Stomach (tissue), 8 donors: ENCODE measurements at regions not wholly inside any gene's neighbourhood (a gene's known extent, or its start where the extent isn't known, plus 50 kb on each side); places are given as distances from the start of the nearest gene placed in this dataset.
A peak's percentile ranks its signal among the peaks of the same experiment; 100 is the strongest.

Experiments
- DNase-seq, 2 donors: peaks; one replicate each; pipeline versions ENCODE4 v3.0.0 to v3.0.0-alpha.2; 2013 to 2019
- H3K27ac ChIP-seq, 5 donors: fragments of 200-600 bp in 4 of 5; sonication (generic) in 4 of 5; one replicate each; pipeline ENCODE4 v1.5.1; 2013 to 2019; ENCODE audit warnings: mild to moderate bottlenecking in 1 of 5, moderate library complexity in 1 of 5
- H3K27me3 ChIP-seq, 3 donors: fragments of 200-600 bp; sonication (generic); one replicate each; pipeline ENCODE4 v1.5.1; 2017 to 2019; ENCODE audit warnings: mixed run types in 1 of 3
- H3K36me3 ChIP-seq, 4 donors: fragments of 200-600 bp; sonication (generic); 1 replicate in 3 of 4; 2 replicates in 1 of 4; pipeline ENCODE4 v1.5.1; 2016 to 2019
- H3K4me1 ChIP-seq, 4 donors: fragments of 200-600 bp; sonication (generic); one replicate each; pipeline ENCODE4 v1.5.1; 2016 to 2019
- H3K4me3 ChIP-seq, 4 donors: fragments of 200-600 bp; sonication (generic) in 3 of 4; one replicate each; pipeline ENCODE4 v1.5.1; 2016 to 2019; ENCODE audit warnings: mild to moderate bottlenecking in 1 of 4
- H3K9me3 ChIP-seq, 4 donors: fragments of 200-600 bp; sonication (generic); one replicate each; pipeline ENCODE4 v1.5.1; 2016 to 2019
- EP300 ChIP-seq: sonication (generic); formaldehyde crosslinking; IDR thresholded peaks from one replicate; pipeline ENCODE4 v1.6.1; 2017; ENCODE audit warnings: antibody characterized with exemption
- POLR2A ChIP-seq, 4 donors: fragments of 450-650 bp; IDR thresholded peaks; one replicate each; pipeline ENCODE4 v1.6.1; 2016; ENCODE audit warnings: antibody characterized with exemption in 4 of 4, control low read depth in 2 of 4, mild to moderate bottlenecking in 1 of 4, moderate library complexity in 1 of 4
- POLR2AphosphoS5 ChIP-seq, 3 donors: sonication (generic); formaldehyde crosslinking; IDR thresholded peaks; one replicate each; pipeline ENCODE4 v1.6.1; 2016; ENCODE audit warnings: antibody characterized with exemption in 3 of 3
- WGBS, 5 donors: extraction: QIAGEN DNeasy Blood & Tissue Kit in 3 of 5; methylation state at CpG; one replicate each; pipeline versions ENCODE4 v1.1.5 to v1.1.7; 2013 to 2018; 5-methylcytosine and 5-hydroxymethylcytosine counted together
- intact Hi-C: fragments of 100-400 bp; cut with DNase I; formaldehyde crosslinking; loops from one replicate; pipeline ENCODE4 v1.15.1; 2023; ENCODE audit warnings: low total_unique reads
- TF ChIP-seq, protein P1 (sequence below), 7 experiments: fragments of 450-650 bp in 4 of 7; fragments of 200-600 bp in 3 of 7; sonication (generic) in 3 of 7; IDR thresholded peaks; one replicate each; pipeline ENCODE4 v1.5.1; 2016 to 2019; ENCODE audit warnings: antibody characterized with exemption in 7 of 7, control low read depth in 2 of 7, mild to moderate bottlenecking in 1 of 7
- donor health status: healthy with polysubstance abuse.
- donor health status: Bipolar disorder and iron deficiency.
- donor health status: healthy.

DNA sequence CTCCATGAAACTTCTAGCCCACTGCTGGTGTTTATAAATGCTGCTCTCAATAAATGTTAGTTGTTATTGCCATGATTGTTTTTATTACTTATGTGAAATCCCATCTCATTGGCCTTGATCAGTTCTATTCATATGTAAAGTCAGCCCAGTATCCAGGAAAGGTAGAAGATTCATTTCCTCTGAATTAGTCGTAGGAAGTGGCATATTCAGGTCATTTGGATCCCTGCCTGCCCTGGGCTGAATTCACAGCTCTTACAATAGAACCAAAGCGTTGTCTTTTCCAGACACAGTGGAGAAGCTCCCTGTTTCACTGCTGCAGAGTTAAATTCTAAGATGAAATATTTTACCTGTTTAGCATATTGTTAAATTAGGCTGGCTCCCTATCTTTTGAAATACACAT, 70.3 kb downstream of the MAIP1 start:
- peak in 1 of 2 donors; percentile 14 for DNase-seq
- Histone ChIP-seq H3K27me3 (no peaks in the 10 kb centered on the region), H3K4me3 (no peak overlapping the region), H3K4me1 (no peaks in the 10 kb centered on the region), H3K36me3 (no peaks in the 10 kb centered on the region), H3K27ac (peak overlapping the region in 1 of 5 donors; percentile 49), H3K9me3 (no peaks in the 10 kb centered on the region)
- TF ChIP-seq POLR2A (IDR thresholded peaks at IDR 0.05) (no peak), EP300 (no peak), POLR2AphosphoS5 (IDR thresholded peaks at IDR 0.05) (no peak)
- TF ChIP-seq, protein P1, sequence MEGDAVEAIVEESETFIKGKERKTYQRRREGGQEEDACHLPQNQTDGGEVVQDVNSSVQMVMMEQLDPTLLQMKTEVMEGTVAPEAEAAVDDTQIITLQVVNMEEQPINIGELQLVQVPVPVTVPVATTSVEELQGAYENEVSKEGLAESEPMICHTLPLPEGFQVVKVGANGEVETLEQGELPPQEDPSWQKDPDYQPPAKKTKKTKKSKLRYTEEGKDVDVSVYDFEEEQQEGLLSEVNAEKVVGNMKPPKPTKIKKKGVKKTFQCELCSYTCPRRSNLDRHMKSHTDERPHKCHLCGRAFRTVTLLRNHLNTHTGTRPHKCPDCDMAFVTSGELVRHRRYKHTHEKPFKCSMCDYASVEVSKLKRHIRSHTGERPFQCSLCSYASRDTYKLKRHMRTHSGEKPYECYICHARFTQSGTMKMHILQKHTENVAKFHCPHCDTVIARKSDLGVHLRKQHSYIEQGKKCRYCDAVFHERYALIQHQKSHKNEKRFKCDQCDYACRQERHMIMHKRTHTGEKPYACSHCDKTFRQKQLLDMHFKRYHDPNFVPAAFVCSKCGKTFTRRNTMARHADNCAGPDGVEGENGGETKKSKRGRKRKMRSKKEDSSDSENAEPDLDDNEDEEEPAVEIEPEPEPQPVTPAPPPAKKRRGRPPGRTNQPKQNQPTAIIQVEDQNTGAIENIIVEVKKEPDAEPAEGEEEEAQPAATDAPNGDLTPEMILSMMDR (IDR thresholded peaks at IDR 0.05): no peak
- WGBS, 5 donors: 65 to 80% (median 70%) methylated on average over 2 of the region's 2 CpGs
- intact Hi-C loops: no loop called here

DNA sequence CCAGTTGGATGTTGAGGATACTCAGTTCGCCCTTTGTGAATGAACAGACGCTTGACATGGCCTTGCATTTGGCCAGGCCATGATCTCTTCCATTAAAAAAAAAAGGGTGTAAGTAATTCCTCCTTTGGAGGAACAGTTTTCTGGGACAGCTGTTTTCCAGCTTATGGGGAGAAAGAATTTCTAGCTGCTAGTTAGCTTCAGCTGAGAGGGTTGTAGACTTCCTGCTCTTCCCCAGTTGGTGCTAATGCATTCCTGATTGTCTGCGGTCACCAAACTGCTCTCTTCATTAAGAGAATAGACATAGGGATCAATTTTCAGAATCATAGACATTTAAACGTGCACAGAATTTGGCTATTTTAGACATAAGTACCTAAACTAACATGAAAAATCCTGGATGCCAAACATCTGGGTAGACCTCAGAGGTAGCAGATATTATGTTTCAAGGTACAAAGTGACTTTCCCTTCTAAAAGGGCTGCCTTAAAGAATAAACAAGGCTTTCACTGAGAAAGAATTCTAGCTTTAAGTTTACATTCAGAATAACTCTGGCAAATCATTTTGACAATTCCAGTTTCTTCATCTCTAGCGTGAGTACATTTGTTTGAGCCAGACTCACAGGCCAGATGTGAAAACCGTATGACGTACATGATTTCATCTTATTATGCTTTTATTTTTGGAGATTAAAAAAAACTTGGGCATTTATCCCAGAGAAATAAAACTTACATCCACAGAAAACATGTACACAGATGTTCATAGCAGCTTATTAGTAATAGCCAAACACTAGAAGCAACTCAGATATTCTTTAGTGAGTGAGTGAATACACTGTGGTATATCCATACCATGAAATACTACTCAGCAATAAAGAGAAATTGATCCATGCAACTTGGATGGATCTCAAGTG, 71.2 kb downstream of the MAIP1 start:
- Histone ChIP-seq H3K4me3 (no peak overlapping the region), H3K9me3 (no peaks in the 10 kb centered on the region), H3K27me3 (no peaks in the 10 kb centered on the region), H3K4me1 (no peaks in the 10 kb centered on the region), H3K36me3 (no peaks in the 10 kb centered on the region), H3K27ac (peak overlapping the region in 2 of 5 donors; percentile 31 to 49)
- no peak for TF ChIP-seq POLR2A (IDR thresholded peaks at IDR 0.05)
- TF ChIP-seq POLR2AphosphoS5 (IDR thresholded peaks at IDR 0.05): no peak
- TF ChIP-seq EP300: no peak
- TF ChIP-seq, protein P1 (IDR thresholded peaks at IDR 0.05): no peak
- 70 to 79% (median 77%) methylated on average over 7 of the region's 7 CpGs for WGBS, 5 donors
- intact Hi-C loops: no loop called here
- DNase-seq: peak in 1 of 2 donors; percentile 73

DNA sequence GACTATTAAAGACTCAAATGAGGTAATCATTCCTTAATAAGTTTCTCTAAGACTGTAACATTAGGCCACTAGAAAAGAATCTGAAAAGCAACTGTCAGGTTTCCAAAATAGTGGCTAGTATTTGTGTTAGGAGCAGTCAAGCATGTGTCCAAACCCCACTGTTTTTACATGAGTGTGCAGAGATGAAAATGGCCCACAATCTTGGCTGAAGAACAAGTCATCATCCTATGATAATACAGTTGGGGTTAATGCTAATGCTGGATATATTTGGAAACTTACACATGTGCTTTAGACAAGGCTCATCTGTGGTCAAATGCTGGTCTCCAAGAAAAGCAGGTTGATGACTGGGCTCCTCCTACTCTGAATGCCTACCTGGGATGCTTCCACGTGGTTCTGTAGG, 73.6 kb downstream of the MAIP1 start:
- Histone ChIP-seq H3K27ac (no peak overlapping the region), H3K4me1 (no peaks in the 10 kb centered on the region), H3K27me3 (no peaks in the 10 kb centered on the region), H3K4me3 (no peak overlapping the region), H3K9me3 (no peaks in the 10 kb centered on the region), H3K36me3 (no peaks in the 10 kb centered on the region)
- DNase-seq: no peak
- 68 to 92% (median 84%) methylated on average over 1 of the region's 1 CpG for WGBS, 5 donors
- TF ChIP-seq EP300: no peak
- TF ChIP-seq, protein P1 (IDR thresholded peaks at IDR 0.05): no peak
- TF ChIP-seq POLR2AphosphoS5 (IDR thresholded peaks at IDR 0.05): no peak
- TF ChIP-seq POLR2A (IDR thresholded peaks at IDR 0.05): no peak
- intact Hi-C loops: no loop called here

DNA sequence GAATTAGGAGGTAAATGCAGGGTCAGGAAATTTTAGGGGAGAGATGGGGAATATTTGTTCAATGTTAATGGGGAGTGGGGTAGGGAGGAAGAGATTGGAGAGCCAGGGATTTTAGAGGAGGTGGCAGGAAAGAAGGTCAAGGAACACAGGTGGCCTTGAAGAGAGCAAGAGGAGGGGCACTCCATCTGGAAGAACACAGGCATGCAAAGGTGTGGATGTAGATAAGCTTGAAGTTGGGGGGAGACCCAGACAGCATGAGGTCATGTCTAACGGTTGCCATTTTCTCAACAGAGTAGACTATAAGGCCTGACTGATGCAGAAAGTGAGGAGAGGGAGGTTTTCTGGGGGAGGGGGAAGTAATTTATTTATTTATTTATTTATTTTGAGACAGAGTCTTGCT, 77.5 kb downstream of the MAIP1 start:
- TF ChIP-seq POLR2AphosphoS5 (IDR thresholded peaks at IDR 0.05) (no peak), POLR2A (IDR thresholded peaks at IDR 0.05) (no peak), EP300 (no peak)
- TF ChIP-seq, protein P1 (IDR thresholded peaks at IDR 0.05): no peak
- no peak overlapping the region for H3K27ac ChIP-seq
- 83 to 97% (median 84%) methylated on average over 1 of the region's 1 CpG for WGBS, 5 donors
- no peaks in the 10 kb centered on the region for H3K36me3 ChIP-seq
- no peaks in the 10 kb centered on the region for H3K9me3 ChIP-seq
- H3K27me3 ChIP-seq: no peaks in the 10 kb centered on the region
- intact Hi-C loops: no loop called here
- no peak overlapping the region for H3K4me3 ChIP-seq
- H3K4me1 ChIP-seq: no peaks in the 10 kb centered on the region
- no peak for DNase-seq
